ENCODE measurements at regions not wholly inside any gene's neighbourhood (a gene's known extent, or its start where the extent isn't known, plus 50 kb on each side); places are given as distances from the start of the nearest gene placed in this dataset.

DNA sequence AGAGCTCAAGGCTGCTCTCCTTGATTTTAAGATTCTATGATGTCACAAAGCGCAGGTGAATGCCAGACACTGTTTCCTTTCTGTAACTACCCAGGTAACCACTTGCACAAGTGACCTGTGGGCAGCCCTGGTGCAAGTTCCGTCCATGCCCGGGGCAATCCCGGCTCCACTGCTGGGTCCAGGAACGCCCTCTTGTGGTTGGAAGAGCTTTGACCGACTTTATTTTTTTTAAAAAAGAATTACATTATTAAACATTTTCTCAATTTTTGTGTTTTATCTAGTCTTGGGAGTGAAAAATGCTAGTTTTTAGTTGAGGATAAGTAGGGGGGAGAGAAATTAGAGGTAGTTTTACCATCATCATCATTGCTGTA is 695.2 kb downstream of the QKI start:
- H3K9me3 ChIP-seq: no peaks in the 10 kb centered on the region
- no peak overlapping the region for H3K27ac ChIP-seq
- DNase-seq (ENCODE audit: extremely low spot score in 2 of 2): no peak
- H3K36me3 ChIP-seq: no peaks in the 10 kb centered on the region
- no peak overlapping the region for H3K4me3 ChIP-seq
- TF ChIP-seq POLR2A (IDR thresholded peaks at IDR 0.05): no peak
- TF ChIP-seq POLR2AphosphoS5 (IDR thresholded peaks at IDR 0.05; ENCODE audit: insufficient read depth in 1 of 2, low read depth in 1 of 2): no peak
- TF ChIP-seq, protein P1, sequence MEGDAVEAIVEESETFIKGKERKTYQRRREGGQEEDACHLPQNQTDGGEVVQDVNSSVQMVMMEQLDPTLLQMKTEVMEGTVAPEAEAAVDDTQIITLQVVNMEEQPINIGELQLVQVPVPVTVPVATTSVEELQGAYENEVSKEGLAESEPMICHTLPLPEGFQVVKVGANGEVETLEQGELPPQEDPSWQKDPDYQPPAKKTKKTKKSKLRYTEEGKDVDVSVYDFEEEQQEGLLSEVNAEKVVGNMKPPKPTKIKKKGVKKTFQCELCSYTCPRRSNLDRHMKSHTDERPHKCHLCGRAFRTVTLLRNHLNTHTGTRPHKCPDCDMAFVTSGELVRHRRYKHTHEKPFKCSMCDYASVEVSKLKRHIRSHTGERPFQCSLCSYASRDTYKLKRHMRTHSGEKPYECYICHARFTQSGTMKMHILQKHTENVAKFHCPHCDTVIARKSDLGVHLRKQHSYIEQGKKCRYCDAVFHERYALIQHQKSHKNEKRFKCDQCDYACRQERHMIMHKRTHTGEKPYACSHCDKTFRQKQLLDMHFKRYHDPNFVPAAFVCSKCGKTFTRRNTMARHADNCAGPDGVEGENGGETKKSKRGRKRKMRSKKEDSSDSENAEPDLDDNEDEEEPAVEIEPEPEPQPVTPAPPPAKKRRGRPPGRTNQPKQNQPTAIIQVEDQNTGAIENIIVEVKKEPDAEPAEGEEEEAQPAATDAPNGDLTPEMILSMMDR (IDR thresholded peaks at IDR 0.05): peak in 1 of 3 experiments; percentile 39
- peaks cover 23% of the 10 kb centered on the region for H3K4me1 ChIP-seq
- H3K27me3 ChIP-seq: no peaks in the 10 kb centered on the region
- intact Hi-C loops (cut with DNase I): no loop called here

DNA sequence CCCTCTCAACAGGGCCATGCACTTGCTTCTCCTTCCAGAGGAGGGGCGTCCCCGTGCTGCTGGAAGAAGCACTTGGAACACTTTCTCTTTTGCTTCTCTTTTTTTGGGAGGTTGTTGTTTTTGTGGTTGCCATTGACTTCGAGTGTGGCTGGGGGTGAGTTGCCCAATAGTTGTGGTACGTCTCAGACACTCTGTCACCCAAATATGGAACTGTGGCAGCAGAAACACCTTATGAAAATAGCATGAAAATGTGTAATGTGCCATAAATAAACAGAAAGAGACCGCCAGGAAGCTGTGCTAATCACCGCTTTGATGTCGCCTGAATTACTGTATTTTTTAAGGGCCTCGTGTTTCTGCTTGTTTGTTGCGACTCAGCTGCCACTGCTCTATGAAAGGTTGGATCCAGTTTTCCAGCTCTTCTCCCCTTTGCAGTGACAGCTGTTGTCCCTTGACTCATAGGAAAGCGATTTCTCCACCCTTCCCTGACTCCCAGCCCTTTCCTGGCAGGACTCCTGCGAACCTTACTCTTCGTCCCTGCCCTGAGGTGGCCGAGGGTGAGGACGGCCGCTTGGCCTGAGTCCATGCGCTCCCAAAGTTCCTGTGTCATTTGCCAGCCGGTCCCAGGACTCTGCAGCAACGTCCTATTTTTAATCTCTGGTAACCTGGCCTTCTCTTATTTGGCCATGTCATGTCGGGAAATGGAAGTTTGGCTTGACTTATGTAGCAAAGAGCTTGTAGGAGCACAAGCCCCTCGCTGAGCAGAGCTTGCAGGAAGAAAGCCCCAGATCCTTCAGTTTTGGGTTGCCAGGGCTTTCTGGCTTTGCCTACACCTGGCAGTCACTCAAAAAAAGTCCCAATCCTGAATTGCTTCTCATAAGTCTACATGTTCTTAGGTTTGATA is 694.6 kb downstream of the QKI start:
- no peaks in the 10 kb centered on the region for H3K36me3 ChIP-seq
- H3K27ac ChIP-seq: no peak overlapping the region
- no peaks in the 10 kb centered on the region for H3K27me3 ChIP-seq
- intact Hi-C loops (cut with DNase I): no loop called here
- peaks cover 23% of the 10 kb centered on the region for H3K4me1 ChIP-seq
- no peaks in the 10 kb centered on the region for H3K9me3 ChIP-seq
- TF ChIP-seq, protein P1 (IDR thresholded peaks at IDR 0.05): no peak
- peak in 1 of 2 donors; percentile 42 for TF ChIP-seq POLR2AphosphoS5 (IDR thresholded peaks at IDR 0.05; ENCODE audit: insufficient read depth in 1 of 2, low read depth in 1 of 2)
- no peak overlapping the region for H3K4me3 ChIP-seq
- DNase-seq (ENCODE audit: extremely low spot score in 2 of 2): no peak

DNA sequence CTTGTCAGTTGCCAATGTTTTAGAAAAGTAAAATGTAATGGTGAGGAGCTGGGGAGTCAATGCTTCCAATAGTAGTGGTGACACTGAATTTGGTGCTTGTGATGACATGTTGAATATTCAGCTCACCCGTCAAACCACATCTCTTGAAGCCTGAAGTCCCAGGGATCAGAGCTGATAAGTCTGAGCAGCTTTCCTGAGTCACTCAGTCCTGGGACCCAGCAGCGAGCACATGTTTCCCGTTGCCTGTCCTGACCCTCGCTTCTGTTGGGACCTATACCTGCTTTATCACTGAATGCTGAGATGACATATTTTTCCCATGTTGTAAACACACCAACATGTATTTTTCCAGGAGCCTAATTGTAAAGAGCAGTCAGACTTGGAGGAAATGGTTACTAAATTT is 693.6 kb downstream of the QKI start:
- intact Hi-C loops (cut with DNase I): no loop called here

DNA sequence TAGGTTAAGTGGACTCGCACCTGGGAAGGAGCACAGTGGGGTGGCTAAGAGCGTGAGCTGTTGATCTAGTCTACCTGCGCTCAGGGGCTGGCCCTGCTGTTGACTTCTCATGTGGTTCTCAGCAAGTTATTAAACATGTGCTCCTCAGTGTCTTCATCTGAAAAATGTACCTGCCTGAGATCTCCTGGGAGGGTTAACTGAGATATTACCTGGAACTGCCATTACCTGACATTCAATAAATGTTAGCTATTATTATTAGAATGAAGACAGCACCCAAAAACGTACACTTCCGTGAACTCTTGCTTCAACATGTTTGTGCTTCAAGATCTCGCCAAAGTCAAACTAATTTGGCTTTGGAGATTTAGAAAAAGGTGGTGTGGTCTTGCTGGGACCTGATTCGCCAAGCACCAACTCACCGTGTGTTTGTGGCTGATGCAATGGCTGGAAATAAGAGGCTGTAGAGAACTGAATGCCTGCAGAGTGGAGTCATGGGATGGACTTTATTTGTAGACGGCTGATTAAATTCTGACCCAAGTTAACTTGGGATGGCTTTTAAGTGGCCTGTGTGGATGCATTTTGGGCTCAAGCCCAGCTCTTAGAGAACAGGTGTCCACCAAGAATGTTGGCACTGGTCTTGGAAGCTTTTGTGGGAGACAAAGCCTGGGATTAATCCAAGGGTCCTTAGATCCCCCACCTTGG is 692.9 kb downstream of the QKI start:
- intact Hi-C loops (cut with DNase I): no loop called here
- Histone ChIP-seq H3K4me1 (peaks cover 23% of the 10 kb centered on the region), H3K4me3 (no peak overlapping the region), H3K27ac (no peak overlapping the region), H3K9me3 (no peaks in the 10 kb centered on the region), H3K27me3 (no peaks in the 10 kb centered on the region), H3K36me3 (no peaks in the 10 kb centered on the region)
- no peak for DNase-seq (ENCODE audit: extremely low spot score in 2 of 2)
- TF ChIP-seq POLR2AphosphoS5 (IDR thresholded peaks at IDR 0.05; ENCODE audit: insufficient read depth in 1 of 2, low read depth in 1 of 2): no peak
- TF ChIP-seq POLR2A (IDR thresholded peaks at IDR 0.05): no peak
- TF ChIP-seq, protein P1 (IDR thresholded peaks at IDR 0.05): no peak

More for the DNA sequence above, 693.6 kb downstream of the QKI start:
- no peak for DNase-seq (ENCODE audit: extremely low spot score in 2 of 2)
- TF ChIP-seq, protein P1 (IDR thresholded peaks at IDR 0.05): no peak
- TF ChIP-seq POLR2AphosphoS5 (IDR thresholded peaks at IDR 0.05; ENCODE audit: insufficient read depth in 1 of 2, low read depth in 1 of 2): no peak
- no peak for TF ChIP-seq POLR2A (IDR thresholded peaks at IDR 0.05)
- Histone ChIP-seq H3K36me3 (no peaks in the 10 kb centered on the region), H3K9me3 (no peaks in the 10 kb centered on the region), H3K4me1 (peaks cover 23% of the 10 kb centered on the region), H3K27me3 (no peaks in the 10 kb centered on the region), H3K4me3 (no peak overlapping the region), H3K27ac (no peak overlapping the region)
